K562 (cell line): ENCODE measurements at regions not wholly inside any gene's neighbourhood (a gene's known extent, or its start where the extent isn't known, plus 50 kb on each side); places are given as distances from the start of the nearest gene placed in this dataset.

Source experiments
- ATAC-seq: fragments of 200-7000 bp; cut with Tn5 transposase; 3 replicates; pipeline ENCODE4 v1.9.1; 2020; ENCODE audit warnings: moderate library complexity
- BruUV-seq: library from RNA; stranded (reverse); fragments of 400-500 nt; replicated peaks from 2 replicates; lab custom pipeline; 2021; lab: Mats Ljungman, UMichigan
- CTCF ChIA-PET: fragments of 300-600 bp; formaldehyde crosslinking; extraction: SDS; loops from one replicate; lab custom pipeline; 2021; ENCODE audit warnings: low intra/inter-chr PET ratio; lab: Yijun Ruan, JAX
- POLR2A ChIA-PET: fragments of 300-600, 350-650 bp; sonication (Branson Sonifier 250); formaldehyde crosslinking; extraction: SDS; loops from one replicate; lab custom pipeline; 2021; ENCODE audit warnings: antibody characterized with exemption, inconsistent platforms; lab: Yijun Ruan, JAX
- DNase-seq, 4 experiments: peaks; one replicate each; pipeline versions ENCODE4 v3.0.0 to v3.0.0-alpha.2; 2011 to 2018; ENCODE audit warnings: low spot score in 3 of 4, mixed read lengths in 3 of 4; ENCODE audit errors: extremely low read depth in 1 of 4
- FAIRE-seq: peaks from 2 replicates; lab custom pipeline; 2011; peaks lifted over from hg19 to GRCh38; lab: Jason Lieb, UNC
- H2AFZ ChIP-seq: 2 replicates; pipeline ENCODE4 v1.6.0; 2011; ENCODE audit warnings: low read depth, low read length, control low read depth, inconsistent platforms
- H3K27ac ChIP-seq: fragments of 200-600 bp; 3 replicates; pipeline ENCODE4 v1.8.0; 2011; ENCODE audit warnings: low read depth, mild to moderate bottlenecking, control low read depth, inconsistent platforms, low read length, moderate library complexity, mixed read lengths; ENCODE audit errors: extremely low read depth
- H3K27me3 ChIP-seq, 2 experiments: fragments of 300-600 bp in 1 of 2; 2 replicates in 1 of 2; 3 replicates in 1 of 2; pipeline versions ENCODE4 v1.6.0 to v1.8.0; 2011; ENCODE audit warnings: inconsistent platforms in 2 of 2, low read length in 2 of 2, mild to moderate bottlenecking in 1 of 2, mixed read lengths in 1 of 2, moderate library complexity in 1 of 2; ENCODE audit not compliant: control insufficient read depth in 2 of 2, insufficient read depth in 2 of 2
- H3K36me3 ChIP-seq: fragments of 300-600 bp; 3 replicates; pipeline ENCODE4 v1.8.0; 2011; ENCODE audit warnings: mild to moderate bottlenecking, low read length, inconsistent platforms; ENCODE audit not compliant: control insufficient read depth, insufficient read depth
- H3K4me1 ChIP-seq, 2 experiments: fragments of 200-600 bp in 1 of 2; replicated peaks in 1 of 2; 2 replicates in 1 of 2; 3 replicates in 1 of 2; pipeline versions ENCODE4 v1.5.1 to v1.8.0; 2011; ENCODE audit warnings: inconsistent platforms in 2 of 2, low read length in 2 of 2, mild to moderate bottlenecking in 1 of 2, mixed read lengths in 1 of 2, moderate library complexity in 1 of 2; ENCODE audit not compliant: control insufficient read depth in 2 of 2, insufficient read depth in 2 of 2
- H3K4me2 ChIP-seq: 2 replicates; pipeline ENCODE4 v1.6.1; 2011; ENCODE audit warnings: low read length, control low read depth, inconsistent platforms, mixed read lengths; ENCODE audit not compliant: insufficient read depth
- H3K4me3 ChIP-seq: fragments of 200-600 bp; sonication (generic), shearing (Covaris generic); 2 replicates; pipeline ENCODE4 v1.5.1; 2016; ENCODE audit warnings: control low read depth, inconsistent platforms
- H3K79me2 ChIP-seq: fragments of 200-600 bp; 3 replicates; pipeline ENCODE4 v1.8.0; 2011; ENCODE audit warnings: low read length, inconsistent platforms; ENCODE audit not compliant: control insufficient read depth, insufficient read depth
- H3K9ac ChIP-seq, 2 experiments: 2 replicates each; pipeline versions ENCODE4 v1.6.0 to v1.6.1; 2011; ENCODE audit warnings: low read depth in 2 of 2, low read length in 2 of 2, control low read depth in 1 of 2, inconsistent platforms in 1 of 2, mild to moderate bottlenecking in 1 of 2, mixed read lengths in 1 of 2; ENCODE audit not compliant: insufficient read depth in 1 of 2
- H3K9me1 ChIP-seq: one replicate; pipeline ENCODE4 v1.6.0; 2011; ENCODE audit warnings: inconsistent platforms, mild to moderate bottlenecking, low read length, moderate library complexity; ENCODE audit not compliant: control insufficient read depth, insufficient read depth
- H3K9me3 ChIP-seq: replicated peaks from 2 replicates; pipeline ENCODE4 v1.5.1; 2011; ENCODE audit warnings: low read depth, low read length, inconsistent platforms; ENCODE audit not compliant: control insufficient read depth, insufficient read depth
- H4K20me1 ChIP-seq: replicated peaks from 2 replicates; pipeline ENCODE4 v1.6.1; 2011; ENCODE audit warnings: low read length, inconsistent platforms, mixed read lengths; ENCODE audit not compliant: control insufficient read depth, insufficient read depth
- BHLHE40 ChIP-seq: IDR thresholded peaks from 2 replicates; pipeline ENCODE4 v1.6.1; 2011; ENCODE audit warnings: low read length, improper control_type of control experiment
- E2F3 ChIP-seq: fragments of 250-450 bp; sonication (Bioruptor Pico); IDR thresholded peaks from 2 replicates; pipeline ENCODE4 v1.4.0; 2020; ENCODE audit warnings: mild to moderate bottlenecking
- EP300 ChIP-seq: IDR thresholded peaks from 2 replicates; pipeline ENCODE4 v1.6.1; 2012; ENCODE audit warnings: low read length, improper control_type of control experiment
- FUS ChIP-seq: fragments of 200-400 bp; formaldehyde crosslinking; optimal IDR thresholded peaks from 2 replicates; pipeline ENCODE3; 2017; ENCODE audit warnings: low read depth, low read length
- KDM2B ChIP-seq: fragments of 250-450 bp; sonication (Bioruptor Pico); IDR thresholded peaks from 2 replicates; pipeline ENCODE4 v1.8.0; 2021; ENCODE audit warnings: mild to moderate bottlenecking, moderate library complexity
- KLF10 ChIP-seq: fragments of 250-450 bp; sonication (Bioruptor Pico); IDR thresholded peaks from 2 replicates; pipeline ENCODE4 v1.6.1; 2021; ENCODE audit warnings: matching md5 sums
- KLF6 ChIP-seq: fragments of 250-450 bp; sonication (Bioruptor Pico); IDR thresholded peaks from 2 replicates; pipeline ENCODE4 v1.4.0; 2020; ENCODE audit warnings: mild to moderate bottlenecking, moderate library complexity, borderline replicate concordance
- MCM3 ChIP-seq: fragments of 450-650 bp; IDR thresholded peaks from 2 replicates; pipeline ENCODE4 v1.6.1; 2016
- NFIC ChIP-seq: fragments of 450-650 bp; IDR thresholded peaks from 2 replicates; pipeline ENCODE4 v1.6.1; 2017; ENCODE audit warnings: mild to moderate bottlenecking, inconsistent platforms
- NR3C1 ChIP-seq: sonication (generic); formaldehyde crosslinking; IDR thresholded peaks from 2 replicates; pipeline ENCODE4 v1.8.1; 2022; ENCODE audit warnings: missing genetic modification reagents
- PRDM10 ChIP-seq: fragments of 450-650 bp; IDR thresholded peaks from 2 replicates; pipeline ENCODE4 v1.6.1; 2018; ENCODE audit not compliant: partially characterized antibody
- ZBTB2 ChIP-seq: fragments of 450-650 bp; IDR thresholded peaks from 2 replicates; pipeline ENCODE4 v1.6.1; 2016; ENCODE audit warnings: antibody characterized with exemption
- ZC3H11A ChIP-seq: IDR thresholded peaks from 2 replicates; pipeline ENCODE4 v1.6.1; 2012; ENCODE audit warnings: low read depth, low read length, improper control_type of control experiment
- ZNF133 ChIP-seq: fragments of 250-450 bp; sonication (Bioruptor Pico); IDR thresholded peaks from 2 replicates; pipeline ENCODE4 v1.4.0; 2020; ENCODE audit warnings: mild to moderate bottlenecking
- WGBS: fragments of 100-300 bp; shearing (Covaris generic); methylation state at CpG from one replicate; pipeline ENCODE4 v1.1.6; 2016; ENCODE audit warnings: low coverage, mixed read lengths; ENCODE audit not compliant: insufficient coverage; ENCODE audit errors: missing lambda C conversion rate; 5-methylcytosine and 5-hydroxymethylcytosine counted together
- in situ Hi-C: fragments of 300-500 bp; cut with MboI; formaldehyde crosslinking; loops from 4 replicates; pipeline ENCODE4 v1.15.0; 2018; ENCODE audit warnings: inconsistent platforms, mixed read lengths
- intact Hi-C: fragments of 100-400 bp; cut with micrococcal nuclease; formaldehyde crosslinking; loops from 2 replicates; pipeline ENCODE4 v1.14.2; 2022
- TF ChIP-seq, protein P1 (sequence below): IDR thresholded peaks from 2 replicates; pipeline ENCODE4 v1.6.1; 2012; ENCODE audit warnings: low read depth, low read length, improper control_type of control experiment, borderline replicate concordance

GRCh38 chr13:105341758-105342157 lies 1193.7 kb downstream of the EFNB2 start (continued):
- no peak for TF ChIP-seq PRDM10

DNA sequence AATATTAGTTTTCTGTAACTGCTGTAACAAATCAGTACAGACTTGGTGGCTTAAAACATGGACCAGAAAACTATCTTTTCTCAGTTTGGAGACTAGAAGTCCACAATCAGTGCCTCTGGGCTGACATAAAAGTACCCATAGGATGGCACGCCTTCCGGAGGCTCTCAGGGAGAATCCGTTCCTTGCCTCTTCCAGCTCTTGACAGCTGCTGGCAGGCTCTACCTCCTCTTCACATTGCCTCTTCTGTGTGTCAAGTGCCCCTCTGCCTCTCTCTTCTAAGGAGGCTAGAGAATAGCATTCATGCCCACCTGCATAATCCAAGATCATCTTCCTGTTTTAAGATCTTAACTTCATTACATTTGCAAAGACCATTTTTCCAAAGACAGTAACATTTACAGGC lies 1194.2 kb downstream of the EFNB2 start:
- intact Hi-C loops, result no loop called here
- TF ChIP-seq ZBTB2, result no peak
- no peak for TF ChIP-seq ZNF133 (CRISPR knock-in tag)
- no peak for TF ChIP-seq FUS
- no peak for TF ChIP-seq KDM2B (CRISPR knock-in tag)
- TF ChIP-seq NR3C1 (CRISPR knock-in tag), result no peak
- no peak for TF ChIP-seq EP300
- TF ChIP-seq KLF10 (CRISPR knock-in tag), result no peak
- TF ChIP-seq, protein P1, sequence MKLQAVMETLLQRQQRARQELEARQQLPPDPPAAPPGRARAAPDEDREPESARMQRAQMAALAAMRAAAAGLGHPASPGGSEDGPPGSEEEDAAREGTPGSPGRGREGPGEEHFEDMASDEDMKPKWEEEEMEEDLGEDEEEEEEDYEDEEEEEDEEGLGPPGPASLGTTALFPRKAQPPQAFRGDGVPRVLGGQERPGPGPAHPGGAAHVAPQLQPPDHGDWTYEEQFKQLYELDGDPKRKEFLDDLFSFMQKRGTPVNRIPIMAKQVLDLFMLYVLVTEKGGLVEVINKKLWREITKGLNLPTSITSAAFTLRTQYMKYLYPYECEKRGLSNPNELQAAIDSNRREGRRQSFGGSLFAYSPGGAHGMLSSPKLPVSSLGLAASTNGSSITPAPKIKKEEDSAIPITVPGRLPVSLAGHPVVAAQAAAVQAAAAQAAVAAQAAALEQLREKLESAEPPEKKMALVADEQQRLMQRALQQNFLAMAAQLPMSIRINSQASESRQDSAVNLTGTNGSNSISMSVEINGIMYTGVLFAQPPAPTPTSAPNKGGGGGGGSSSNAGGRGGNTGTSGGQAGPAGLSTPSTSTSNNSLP, result no peak
- no peak for TF ChIP-seq ZC3H11A
- no peak for TF ChIP-seq KLF6 (CRISPR knock-in tag)
- no peak for TF ChIP-seq BHLHE40
- TF ChIP-seq E2F3, result no peak
- no peak for TF ChIP-seq MCM3
- TF ChIP-seq NFIC, result no peak
- ChIA-PET POLR2A (no interaction called here), CTCF (no interaction called here)
- Histone ChIP-seq H3K4me1 (no peaks in the 10 kb centered on the region), H3K9me1 (no peaks in the 10 kb centered on the region), H3K79me2 (no peaks in the 10 kb centered on the region), H3K27me3 (no peaks in the 10 kb centered on the region), H3K27ac (no peak overlapping the region), H3K9me3 (no peaks in the 10 kb centered on the region), H4K20me1 (no peaks in the 10 kb centered on the region), H2AFZ (no peak overlapping the region), H3K36me3 (no peaks in the 10 kb centered on the region), H3K9ac (no peak overlapping the region), H3K4me2 (no peak overlapping the region), H3K4me3 (no peak overlapping the region)
- DNase-seq (no peak), ATAC-seq (no peak), FAIRE-seq (no peak)
- no TSS peak for BruUV-seq
- 4% methylated on average over 3 of the region's 3 CpGs for WGBS
- in situ Hi-C loops, result no loop called here
